ENCODE measurements at regions not wholly inside any gene's neighbourhood (a gene's known extent, or its start where the extent isn't known, plus 50 kb on each side); places are given as distances from the start of the nearest gene placed in this dataset.

GRCh38 chr9:113653746-113654604 lies 190.4 kb downstream of the RGS3 start:
- Histone ChIP-seq H3K4me3 (ENCODE audit: insufficient read depth, low read length) (no peak overlapping the region), H2AFZ (ENCODE audit: low read length) (no peak overlapping the region), H3K9me3 (ENCODE audit: low read depth, low read length) (no peaks in the 10 kb centered on the region), H4K20me1 (ENCODE audit: insufficient read depth, low read length) (no peaks in the 10 kb centered on the region), H3K27ac (ENCODE audit: low read depth, low read length) (no peak overlapping the region), H3K27me3 (ENCODE audit: insufficient read depth, low read length) (peaks cover 3% of the 10 kb centered on the region), H3K4me2 (ENCODE audit: insufficient read depth, low read length) (no peak overlapping the region), H3K36me3 (ENCODE audit: insufficient read depth, low read length) (no peaks in the 10 kb centered on the region), H3K79me2 (ENCODE audit: insufficient read depth, low read length) (no peaks in the 10 kb centered on the region), H3K4me1 (ENCODE audit: insufficient read depth, low read length) (peaks cover 32% of the 10 kb centered on the region)
- TF ChIP-seq CTCF (IDR thresholded peaks at IDR 0.05; ENCODE audit: extremely low read depth, low read depth, low read length) = no peak
- no peak for DNase-seq (ENCODE audit: insufficient read length, low spot score, missing footprints)

GRCh38 chr9:113654605-113655428 lies 191.3 kb downstream of the RGS3 start:
- H3K27me3 ChIP-seq (ENCODE audit: insufficient read depth, low read length) = peaks cover 3% of the 10 kb centered on the region
- H3K4me3 ChIP-seq (ENCODE audit: insufficient read depth, low read length) = no peak overlapping the region
- H4K20me1 ChIP-seq (ENCODE audit: insufficient read depth, low read length) = no peaks in the 10 kb centered on the region
- peak; percentile 73 for DNase-seq (ENCODE audit: insufficient read length, low spot score, missing footprints)
- H3K27ac ChIP-seq (ENCODE audit: low read depth, low read length) = peak overlapping the region; percentile 8
- peaks cover 27% of the 10 kb centered on the region for H3K4me1 ChIP-seq (ENCODE audit: insufficient read depth, low read length)
- no peaks in the 10 kb centered on the region for H3K79me2 ChIP-seq (ENCODE audit: insufficient read depth, low read length)
- no peak overlapping the region for H3K4me2 ChIP-seq (ENCODE audit: insufficient read depth, low read length)
- H2AFZ ChIP-seq (ENCODE audit: low read length) = peak overlapping the region; percentile 83
- H3K36me3 ChIP-seq (ENCODE audit: insufficient read depth, low read length) = no peaks in the 10 kb centered on the region
- TF ChIP-seq CTCF (IDR thresholded peaks at IDR 0.05; ENCODE audit: extremely low read depth, low read depth, low read length) = no peak
- H3K9me3 ChIP-seq (ENCODE audit: low read depth, low read length) = no peaks in the 10 kb centered on the region

GRCh38 chr9:113656771-113657670 lies 193.5 kb downstream of the RGS3 start:
- Histone ChIP-seq H4K20me1 (ENCODE audit: insufficient read depth, low read length) (no peaks in the 10 kb centered on the region), H3K4me1 (ENCODE audit: insufficient read depth, low read length) (peaks cover 16% of the 10 kb centered on the region), H3K4me2 (ENCODE audit: insufficient read depth, low read length) (no peak overlapping the region), H3K4me3 (ENCODE audit: insufficient read depth, low read length) (no peak overlapping the region), H3K27ac (ENCODE audit: low read depth, low read length) (no peak overlapping the region), H3K36me3 (ENCODE audit: insufficient read depth, low read length) (no peaks in the 10 kb centered on the region), H3K79me2 (ENCODE audit: insufficient read depth, low read length) (no peaks in the 10 kb centered on the region), H3K27me3 (ENCODE audit: insufficient read depth, low read length) (peaks cover 9% of the 10 kb centered on the region), H3K9me3 (ENCODE audit: low read depth, low read length) (no peaks in the 10 kb centered on the region), H2AFZ (ENCODE audit: low read length) (no peak overlapping the region)
- no peak for DNase-seq (ENCODE audit: insufficient read length, low spot score, missing footprints)
- no peak for TF ChIP-seq CTCF (IDR thresholded peaks at IDR 0.05; ENCODE audit: extremely low read depth, low read depth, low read length)

Measured in osteoblast (primary cell).